GM19025 (cell line): ENCODE measurements at regions not wholly inside any gene's neighbourhood (a gene's known extent, or its start where the extent isn't known, plus 50 kb on each side); places are given as distances from the start of the nearest gene placed in this dataset.
"Not testable (repeated sequence)": the region's sequence is repeated elsewhere in the genome, so short reads cannot be mapped to it uniquely, and the experiment has no call there.

Experiments
- ATAC-seq: cut with Tn5 transposase; IDR thresholded peaks from one replicate; pipeline ENCODE4 v1.9.1; 2021; ENCODE audit warnings: mild to moderate bottlenecking, low read depth, moderate library complexity; ENCODE audit not compliant: unreplicated experiment

DNA sequence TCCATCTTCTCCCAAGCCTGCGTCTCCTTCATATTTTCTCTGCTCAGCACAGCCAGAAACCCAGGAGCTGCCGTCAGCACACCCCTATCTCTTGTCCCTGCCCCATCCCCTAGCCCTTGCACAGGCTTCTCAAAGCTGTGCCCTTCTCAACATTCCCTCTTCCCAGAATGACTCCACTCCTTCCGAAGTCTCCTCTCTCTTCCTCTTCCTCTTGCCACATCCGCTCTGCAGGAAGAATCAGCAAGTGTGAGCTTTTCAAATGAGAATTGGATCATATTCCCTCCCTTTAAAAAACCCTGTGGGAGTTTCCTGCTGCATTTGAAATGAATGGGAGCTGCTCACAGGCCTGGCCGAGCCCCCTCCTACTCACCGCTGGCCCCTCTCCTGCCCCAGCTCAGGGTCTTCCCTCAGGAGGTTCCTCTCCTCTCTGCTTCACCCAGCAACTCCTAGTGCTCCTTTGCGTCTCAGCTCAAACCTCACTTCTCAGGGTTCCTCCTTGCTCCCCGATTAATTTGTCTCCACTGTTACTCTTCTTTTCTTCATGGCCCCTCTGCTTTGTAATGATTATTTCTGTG lies 528.5 kb upstream of the CCDC196 start:
- no peak for ATAC-seq

DNA sequence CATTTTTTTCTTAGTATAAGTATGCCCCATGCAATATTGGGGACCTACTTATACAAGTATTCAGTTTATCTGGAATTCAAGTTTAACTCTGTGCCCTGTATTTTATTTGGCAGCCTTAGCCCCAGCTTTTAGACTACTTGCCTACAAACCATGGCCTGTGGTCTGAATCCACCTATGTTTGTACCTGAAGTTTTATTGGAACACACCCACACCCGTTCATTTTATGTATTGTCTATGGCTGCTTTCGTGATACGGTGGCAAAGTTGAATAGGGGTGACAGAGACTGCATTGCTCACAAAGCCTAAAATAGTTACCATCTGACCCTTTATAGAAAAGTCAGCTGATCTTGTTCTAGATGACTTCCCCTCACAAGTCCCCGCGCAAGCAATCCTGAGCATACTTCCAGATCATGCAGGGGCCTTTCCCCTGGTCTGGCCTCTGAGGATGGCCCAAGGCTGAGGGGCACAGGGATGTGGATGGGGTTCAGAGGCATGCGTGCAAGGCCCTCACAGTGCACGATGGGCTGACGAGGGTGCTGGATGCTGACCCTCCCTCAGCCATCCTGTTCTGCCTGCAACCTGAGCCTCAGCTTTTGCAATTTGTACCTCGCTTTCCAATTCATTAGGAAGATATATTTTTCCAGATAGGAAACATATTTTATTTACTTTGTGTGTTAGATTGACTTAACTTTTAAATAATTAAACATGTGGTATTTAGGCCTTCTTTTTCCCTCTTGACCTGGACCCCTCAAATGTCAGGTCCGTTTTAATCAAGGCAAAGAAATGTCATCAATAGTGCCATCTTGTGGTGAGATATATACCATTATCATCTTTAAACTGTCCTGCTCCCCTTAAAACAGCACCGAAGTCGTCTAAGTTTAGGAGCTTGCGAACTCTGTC lies 527.3 kb upstream of the CCDC196 start:
- peak; percentile 44 for ATAC-seq

DNA sequence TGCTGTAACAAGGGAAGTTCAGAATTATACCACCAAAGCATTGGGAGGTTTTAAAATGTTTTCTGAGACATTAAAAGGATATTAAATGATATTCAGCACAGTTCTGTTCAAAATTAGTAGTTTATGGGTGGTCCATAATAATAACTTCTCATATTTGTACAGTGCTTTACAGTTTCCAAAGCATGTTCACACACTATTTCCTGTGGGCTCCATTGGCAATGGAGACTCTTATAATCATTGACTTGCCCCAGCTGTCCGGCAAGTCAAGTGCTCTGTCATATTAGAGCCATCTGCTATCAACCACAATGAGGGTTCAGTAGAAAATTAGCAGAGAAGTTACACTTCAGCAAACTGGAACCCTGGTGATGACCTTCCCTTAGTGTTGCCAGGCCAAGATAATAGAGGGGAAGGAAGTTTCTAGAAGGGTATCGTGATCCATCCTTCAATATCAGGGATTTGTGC lies 526.6 kb upstream of the CCDC196 start:
- peak; percentile 77 for ATAC-seq

DNA sequence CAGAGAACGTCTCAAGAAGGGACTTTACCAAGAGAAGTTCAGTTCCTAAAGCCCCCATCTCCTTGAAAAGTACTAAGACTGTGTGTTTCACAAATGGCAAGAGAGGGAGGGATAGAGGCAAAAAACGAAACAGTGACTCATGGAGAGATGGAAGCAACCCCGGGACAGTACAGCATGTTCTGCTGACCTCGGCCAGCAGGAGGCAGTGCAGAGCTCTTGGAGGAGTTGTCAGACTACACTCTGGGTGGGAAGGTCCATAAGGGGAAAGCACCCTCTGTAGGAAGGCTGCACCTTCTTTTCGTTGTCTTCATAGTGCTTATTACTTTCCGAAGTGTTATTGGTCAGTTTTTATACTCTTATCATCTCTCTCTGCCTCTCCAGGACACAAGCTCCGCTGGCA lies 525.2 kb upstream of the CCDC196 start:
- ATAC-seq, result no peak

DNA sequence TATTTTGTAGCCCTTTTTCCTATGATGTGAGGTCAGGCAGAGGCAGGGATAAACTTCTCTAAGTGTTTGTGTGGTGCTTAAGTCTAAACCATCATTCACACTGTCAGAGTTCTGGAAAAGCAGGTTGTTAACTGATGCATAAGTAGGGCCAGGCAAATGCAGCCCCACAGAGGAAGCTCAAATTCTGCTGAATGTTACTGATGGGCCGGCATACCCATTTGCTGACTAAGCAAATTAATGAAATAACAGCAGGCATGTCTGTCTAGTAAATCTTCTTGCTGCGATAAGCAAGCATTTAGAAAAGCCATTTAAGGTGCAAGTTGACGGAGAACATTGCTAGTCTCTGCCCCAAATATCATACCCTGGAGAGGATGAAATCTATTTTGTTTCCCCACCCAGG lies 523.2 kb upstream of the CCDC196 start:
- no peak for ATAC-seq

DNA sequence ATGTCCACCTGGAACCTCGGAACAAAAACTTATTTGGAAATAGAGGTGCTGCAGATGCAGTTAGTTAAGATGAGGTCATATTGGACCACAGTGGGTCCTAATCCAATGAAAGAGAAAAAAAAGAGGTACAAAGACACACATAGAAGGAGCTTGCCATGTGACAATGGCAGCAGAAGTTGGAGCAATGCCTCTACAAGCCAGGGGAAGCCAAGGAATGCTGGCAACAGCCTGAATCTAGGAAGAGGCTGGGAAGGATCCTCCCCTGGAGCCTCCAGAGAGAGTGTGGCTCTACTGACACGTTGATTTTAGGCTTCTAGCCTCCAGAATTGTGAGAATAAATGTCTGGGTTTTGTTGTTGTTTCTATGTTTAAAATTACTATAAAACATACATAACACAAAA lies 521.8 kb upstream of the CCDC196 start:
- ATAC-seq, result no peak

DNA sequence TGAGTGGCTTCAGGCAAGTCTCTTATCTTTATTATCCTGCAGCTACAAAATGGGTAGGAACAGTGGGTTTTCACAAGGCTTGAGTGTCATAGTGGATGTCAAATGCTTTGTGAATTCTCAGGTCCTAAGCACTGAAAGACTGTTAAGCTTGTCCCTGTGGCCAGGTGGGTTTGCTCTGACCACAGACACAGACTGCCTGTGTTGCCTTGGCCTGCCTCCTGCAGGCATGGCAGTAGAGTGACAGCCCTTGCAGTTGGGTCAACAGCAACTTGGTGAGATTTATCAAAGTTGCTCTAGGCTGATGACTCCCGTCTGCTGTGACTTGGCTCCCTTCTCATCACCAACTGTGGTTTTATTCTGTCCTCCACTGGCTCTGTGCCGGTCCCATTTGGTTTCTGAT lies 520.0 kb upstream of the CCDC196 start:
- ATAC-seq, result no peak

DNA sequence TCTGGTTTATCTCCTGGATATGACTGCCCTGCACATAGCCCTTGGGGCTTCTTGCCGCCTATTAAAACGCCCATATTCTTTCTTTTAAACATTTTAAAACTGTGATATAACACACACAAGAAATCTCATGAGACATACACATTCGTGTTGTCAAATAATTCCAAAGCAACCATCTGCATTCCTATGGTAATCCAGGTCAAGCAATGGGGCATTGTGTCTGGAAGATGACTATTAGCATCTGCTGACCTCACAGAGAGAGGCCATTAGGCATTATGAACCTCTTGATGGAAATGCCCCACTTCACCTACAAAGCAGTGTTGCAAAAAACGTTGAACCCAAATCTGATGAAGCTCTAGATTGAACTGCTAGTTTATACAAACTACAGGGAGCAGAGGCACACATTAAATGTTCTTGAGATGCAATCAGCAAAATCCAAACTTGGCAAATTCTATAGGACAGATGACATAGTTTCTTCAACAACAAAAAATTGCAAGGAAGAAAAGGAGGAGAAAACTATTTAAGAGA lies 513.8 kb upstream of the CCDC196 start:
- no peak for ATAC-seq

DNA sequence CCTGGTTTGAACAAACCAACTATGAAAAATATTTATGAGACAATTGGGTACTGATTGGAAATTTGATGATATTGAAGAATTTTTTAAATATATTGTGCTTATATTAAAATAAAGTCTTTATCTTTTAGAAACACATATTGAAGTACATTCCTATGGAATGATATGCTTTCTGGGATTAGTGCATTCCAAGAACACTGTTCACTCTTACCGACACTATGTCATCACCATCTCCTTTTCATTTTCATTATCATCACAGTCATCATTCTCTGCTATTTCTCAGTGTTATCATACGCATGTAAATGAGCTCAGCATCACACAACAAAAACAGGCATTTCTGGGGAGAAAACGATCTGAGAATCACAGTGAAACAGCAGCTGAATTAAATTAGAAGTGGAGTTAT lies 513.3 kb upstream of the CCDC196 start:
- no peak for ATAC-seq

DNA sequence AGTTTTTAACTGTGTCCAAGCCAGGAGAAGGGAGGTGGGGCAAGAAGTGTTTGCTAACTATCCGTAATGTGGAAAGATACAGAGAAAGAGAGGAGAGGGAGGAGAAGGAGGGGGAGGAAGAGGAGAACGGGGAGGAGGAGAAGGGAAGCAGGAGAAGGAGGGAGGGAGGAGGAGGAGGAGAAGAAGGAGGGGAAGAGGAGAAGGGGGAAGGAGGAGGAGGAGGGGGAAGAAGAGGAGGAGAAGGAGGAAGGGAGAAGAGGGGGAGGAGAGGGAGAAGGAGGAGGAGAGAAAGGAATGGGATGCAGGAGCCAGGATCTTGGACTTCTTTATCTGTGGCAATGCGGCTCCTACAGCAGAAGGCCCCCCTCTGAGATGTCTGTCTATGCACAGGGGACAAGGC lies 510.3 kb upstream of the CCDC196 start:
- ATAC-seq, result no peak

DNA sequence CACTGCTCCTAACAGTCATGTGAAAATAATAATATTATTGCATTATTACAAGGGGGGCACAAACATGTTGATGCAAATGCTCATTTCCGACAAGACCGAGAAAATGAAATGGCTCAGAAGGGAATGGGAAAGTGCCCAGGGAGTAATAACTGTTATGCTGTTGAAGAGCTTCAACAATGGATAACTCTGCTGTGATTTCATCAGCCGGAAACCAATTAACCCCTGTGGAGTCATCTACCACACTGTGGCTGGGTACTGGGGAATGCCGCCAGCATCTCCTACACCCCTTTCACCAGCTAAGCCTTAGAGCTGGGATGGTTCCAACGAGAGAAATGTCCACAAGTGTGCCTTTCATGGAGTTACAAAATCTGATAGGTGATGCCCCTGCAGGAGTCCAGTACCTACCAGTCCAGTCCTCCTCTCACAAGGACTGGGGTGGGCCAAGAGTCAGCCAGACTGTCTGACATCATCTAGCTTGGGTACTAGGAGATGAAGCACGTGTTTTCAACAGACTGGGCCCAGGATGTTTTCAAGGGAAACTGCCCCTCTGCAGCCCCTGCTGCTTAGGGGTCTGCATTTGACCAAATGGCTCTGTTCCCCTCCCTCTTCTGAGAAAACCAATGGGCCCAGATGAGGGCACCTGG lies 509.3 kb upstream of the CCDC196 start:
- no peak for ATAC-seq

DNA sequence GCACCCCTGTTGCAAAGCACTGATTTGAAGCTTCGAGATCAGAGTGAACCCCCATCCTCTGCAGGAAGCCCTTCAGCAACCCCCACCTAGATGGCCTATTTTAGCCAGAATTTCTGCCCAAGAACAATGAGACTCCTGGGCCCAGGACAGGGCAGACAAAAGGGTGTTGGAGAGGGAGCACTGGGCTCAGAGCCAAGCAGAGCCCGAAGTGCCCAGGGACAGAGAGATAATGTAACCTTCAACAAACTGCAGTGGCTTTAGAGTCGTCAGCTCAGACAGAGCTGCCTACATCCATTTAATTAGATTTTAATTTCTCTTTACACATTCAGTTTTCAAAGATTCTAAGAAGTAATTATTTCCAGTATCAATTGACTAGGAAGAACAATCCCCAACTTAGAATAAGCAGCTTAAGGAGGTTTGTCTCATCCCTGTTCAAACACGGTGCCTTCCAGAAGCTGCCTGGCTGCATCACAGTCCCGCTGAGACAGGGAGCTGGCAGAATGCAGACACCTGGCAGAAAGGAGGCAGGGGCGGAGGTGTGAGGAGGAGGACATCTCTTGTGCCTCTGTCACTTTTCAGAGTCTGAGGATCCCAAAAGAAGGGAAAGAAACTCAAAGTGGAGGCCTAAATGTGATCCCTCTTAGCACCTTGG lies 504.9 kb upstream of the CCDC196 start:
- no peak for ATAC-seq

DNA sequence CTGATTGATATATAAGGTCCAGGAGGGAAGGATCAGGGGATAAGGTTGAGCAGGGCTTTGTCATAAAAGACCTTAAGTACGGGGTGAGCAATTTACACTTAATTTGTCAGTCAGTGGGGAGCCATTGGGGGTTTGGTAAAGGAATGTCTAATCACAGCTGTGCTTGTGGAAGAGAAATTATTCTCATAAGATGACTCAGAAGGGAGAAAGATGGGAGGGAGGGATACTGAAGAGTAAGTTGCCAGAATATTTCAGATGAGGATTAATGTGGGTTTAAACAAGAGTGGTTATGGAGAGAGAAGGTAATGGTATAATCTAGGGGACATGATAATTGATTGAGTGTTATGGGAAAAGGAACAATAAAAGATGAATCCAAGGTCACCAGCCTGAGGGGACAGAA lies 500.1 kb upstream of the CCDC196 start:
- no peak for ATAC-seq

DNA sequence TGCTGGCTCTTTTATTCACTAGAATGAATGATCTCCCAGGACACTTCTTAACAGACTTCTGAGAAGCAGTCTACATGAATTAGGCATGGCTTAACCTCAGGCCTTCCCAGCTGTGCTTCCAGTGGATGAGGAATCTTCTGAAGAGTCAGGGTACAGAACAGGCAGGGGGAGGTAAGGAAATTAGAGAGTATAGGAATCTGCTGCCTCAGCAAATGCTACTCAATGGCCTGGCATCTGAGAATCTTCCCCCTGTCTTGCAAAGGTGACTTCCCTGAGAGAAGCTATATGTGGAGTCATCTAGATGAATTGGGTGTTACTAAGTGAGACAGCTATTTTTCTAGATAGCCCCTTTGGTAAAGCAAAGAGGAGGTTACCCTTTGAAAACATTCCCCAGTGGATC lies 496.2 kb upstream of the CCDC196 start:
- ATAC-seq, result no peak

DNA sequence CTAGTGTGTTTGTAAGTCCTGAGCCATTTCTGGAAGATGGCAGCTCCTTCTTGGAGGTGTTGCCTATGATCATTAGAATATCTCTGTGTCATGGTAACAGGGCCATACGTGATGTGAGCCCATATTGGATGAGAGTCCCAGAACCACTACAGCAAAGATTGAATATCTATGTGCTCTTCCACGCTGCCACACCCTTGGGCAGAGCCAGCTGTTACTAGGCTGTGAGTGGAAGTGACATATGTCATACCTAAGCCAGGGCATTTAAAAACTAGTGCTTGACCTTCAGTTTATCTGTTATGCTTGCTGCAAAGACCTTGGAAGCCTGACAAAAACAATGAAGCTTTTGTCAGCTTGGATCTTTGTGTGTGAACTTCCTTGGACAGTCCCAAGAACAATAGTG lies 495.1 kb upstream of the CCDC196 start:
- no peak for ATAC-seq

DNA sequence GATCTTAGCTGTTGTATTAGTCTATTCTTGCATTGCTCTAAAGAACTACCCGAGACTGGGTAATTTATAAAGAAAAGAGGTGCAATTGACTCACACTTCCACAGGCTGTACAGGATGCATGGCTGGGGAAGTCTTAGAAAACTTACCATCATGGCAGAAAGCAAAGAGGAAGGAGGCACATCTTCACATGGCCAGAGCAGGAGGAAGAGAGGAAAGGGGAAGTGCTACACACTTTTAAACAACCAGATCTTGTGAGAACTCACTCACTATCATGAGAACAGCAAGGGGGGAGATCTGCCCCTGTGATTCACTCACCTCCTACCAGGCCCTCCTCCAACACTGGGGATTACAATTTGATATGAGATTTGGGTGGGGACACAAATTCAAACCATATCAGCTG lies 494.2 kb upstream of the CCDC196 start:
- not testable (repeated sequence) for ATAC-seq

DNA sequence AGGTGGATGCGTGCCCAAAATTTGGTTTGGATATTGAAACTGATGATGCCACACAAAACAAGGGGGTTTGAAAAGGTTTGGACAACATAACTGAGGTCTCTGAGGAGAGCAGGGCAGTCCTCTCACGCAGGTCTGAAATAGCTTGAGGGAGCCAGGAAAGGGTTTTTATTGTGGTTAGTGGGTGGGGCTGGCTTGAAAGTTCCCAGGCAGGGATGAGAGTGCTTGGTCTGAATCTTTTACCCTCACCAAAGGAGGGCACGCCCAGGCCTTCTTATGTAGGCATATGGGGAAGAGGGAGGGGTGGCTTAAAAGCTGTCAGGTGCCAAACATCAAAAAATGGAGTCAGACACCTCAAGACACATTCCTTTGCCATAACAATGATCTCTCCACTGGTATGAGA lies 493.1 kb upstream of the CCDC196 start:
- ATAC-seq, result no peak

DNA sequence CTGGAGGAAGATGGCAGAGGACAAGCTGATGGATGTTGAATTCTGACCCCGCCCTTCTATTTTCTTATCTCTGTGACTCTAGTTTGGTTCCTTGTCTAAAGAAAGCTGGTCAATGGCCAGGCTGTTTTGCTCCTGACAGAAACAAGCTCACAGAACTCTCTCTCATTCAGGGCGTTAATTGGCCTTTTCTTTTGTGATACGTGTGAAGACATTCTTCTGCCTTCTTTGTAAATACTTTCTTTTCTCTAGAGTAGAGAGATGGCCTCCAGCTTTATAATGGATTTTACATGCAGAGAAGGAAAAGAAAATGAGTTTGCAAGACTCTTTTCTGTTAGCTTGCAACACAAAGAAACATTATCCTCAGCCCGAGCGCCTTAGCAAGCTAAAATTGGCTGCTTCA lies 492.2 kb upstream of the CCDC196 start:
- no peak for ATAC-seq

DNA sequence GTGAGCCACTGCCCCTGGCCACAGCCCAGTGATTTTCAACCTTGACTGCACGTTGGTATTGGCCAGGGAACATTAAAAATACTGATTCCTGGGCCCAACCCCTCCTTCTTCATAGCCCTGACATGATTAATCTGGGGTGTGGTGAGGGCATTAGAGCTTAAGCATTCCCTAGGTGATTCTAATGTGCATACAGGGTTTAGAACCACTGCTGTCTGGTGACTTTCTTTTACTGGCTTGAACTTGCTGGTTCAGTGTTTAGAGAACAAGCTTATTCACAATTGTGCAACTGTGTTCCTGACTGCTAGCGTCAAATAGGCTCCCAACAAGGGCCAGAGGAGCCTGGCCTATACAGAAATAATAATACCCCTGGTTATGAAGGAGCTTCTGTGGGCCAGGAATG lies 488.8 kb upstream of the CCDC196 start:
- ATAC-seq, result no peak

DNA sequence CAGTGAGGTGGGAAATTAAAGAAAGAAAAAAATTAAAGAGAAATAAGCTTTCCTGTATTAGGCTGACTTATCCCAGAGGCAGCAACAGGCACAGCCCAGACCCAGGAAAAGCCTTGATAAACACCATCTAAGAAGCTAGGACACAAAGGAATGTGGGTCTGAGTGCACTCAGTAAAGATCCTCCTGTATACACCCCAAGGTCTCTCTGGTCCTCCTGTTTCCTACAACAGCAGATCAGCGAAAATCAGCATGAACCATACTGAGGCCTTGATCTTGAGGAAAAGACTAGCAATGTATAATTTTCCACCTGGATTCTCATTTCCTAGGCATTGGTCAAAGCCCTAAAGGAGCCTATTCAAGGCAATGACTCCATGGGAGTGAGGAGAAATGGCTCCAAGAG lies 486.3 kb upstream of the CCDC196 start:
- no peak for ATAC-seq

DNA sequence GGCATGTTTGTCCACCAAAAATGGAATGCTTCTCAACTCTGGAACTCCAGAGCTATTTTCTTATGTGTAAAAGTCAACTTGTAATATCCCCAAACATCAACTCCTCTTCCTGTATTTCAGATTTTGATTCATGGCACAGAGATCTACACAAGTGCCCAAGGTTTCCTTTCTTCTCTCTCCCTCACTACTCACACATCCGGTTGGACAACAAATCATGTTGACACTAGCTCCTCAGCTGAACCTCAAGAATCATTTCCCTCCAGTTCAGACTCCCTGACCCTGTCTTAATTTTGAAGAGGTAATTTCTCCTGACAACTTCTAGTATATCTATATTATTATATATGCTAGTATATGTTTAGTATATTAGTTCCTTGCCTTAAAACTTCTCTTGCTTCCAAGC lies 485.4 kb upstream of the CCDC196 start:
- ATAC-seq, result no peak
